ENCODE measurements at regions not wholly inside any gene's neighbourhood (a gene's known extent, or its start where the extent isn't known, plus 50 kb on each side); places are given as distances from the start of the nearest gene placed in this dataset.

DNA sequence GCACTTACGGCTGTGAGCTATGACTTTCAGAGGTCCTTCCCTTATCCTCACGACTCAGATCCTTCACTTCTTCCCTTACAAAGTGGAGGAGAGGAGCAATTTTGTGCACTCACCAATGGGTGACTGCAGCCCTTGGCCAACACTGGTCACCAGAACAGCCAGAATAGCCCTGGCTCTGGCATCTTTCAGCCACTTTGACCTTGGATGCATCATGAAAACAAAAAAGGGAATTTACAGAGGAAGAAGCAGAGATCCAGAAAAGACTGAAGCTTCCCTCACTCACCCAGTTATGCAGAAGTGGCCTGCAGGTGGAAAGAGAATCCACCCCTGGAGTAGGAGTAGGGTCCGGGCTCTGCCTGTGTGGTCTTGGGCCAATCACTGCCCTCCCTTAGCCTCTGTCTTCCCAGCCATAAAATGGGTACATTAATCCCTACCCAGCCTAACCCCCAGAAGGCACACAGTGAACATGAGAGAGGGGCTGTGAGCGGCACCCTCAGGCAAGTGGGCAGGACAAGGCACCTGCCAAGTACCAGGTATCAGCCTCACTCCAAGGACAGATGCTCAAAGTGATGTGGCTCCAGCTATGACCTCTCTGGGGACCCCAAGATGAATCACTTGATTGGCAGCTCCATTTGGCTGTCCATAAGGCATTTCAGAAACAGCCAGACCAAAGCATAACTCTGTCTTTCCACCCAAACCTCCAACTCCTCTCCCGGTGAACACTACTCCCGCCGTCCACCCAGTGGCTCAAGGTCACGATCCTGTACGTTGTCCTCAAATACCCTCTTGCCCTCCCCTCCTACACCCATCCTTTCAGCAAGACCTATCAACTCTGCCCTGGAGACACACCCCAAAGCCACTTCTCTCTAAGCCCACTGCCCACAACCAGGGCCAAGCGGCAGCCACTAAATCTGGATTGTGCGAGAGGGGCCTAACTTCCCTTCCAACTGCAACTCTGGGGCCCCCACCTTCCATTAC, 129.8 kb upstream of the ZMIZ1 start:
- TF ChIP-seq, protein P1, sequence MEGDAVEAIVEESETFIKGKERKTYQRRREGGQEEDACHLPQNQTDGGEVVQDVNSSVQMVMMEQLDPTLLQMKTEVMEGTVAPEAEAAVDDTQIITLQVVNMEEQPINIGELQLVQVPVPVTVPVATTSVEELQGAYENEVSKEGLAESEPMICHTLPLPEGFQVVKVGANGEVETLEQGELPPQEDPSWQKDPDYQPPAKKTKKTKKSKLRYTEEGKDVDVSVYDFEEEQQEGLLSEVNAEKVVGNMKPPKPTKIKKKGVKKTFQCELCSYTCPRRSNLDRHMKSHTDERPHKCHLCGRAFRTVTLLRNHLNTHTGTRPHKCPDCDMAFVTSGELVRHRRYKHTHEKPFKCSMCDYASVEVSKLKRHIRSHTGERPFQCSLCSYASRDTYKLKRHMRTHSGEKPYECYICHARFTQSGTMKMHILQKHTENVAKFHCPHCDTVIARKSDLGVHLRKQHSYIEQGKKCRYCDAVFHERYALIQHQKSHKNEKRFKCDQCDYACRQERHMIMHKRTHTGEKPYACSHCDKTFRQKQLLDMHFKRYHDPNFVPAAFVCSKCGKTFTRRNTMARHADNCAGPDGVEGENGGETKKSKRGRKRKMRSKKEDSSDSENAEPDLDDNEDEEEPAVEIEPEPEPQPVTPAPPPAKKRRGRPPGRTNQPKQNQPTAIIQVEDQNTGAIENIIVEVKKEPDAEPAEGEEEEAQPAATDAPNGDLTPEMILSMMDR (IDR thresholded peaks at IDR 0.05; ENCODE audit: low read depth, low read length, missing control alignments), result no peak
- no peak for DNase-seq (ENCODE audit: low read depth)
- no peak overlapping the region for H3K4me3 ChIP-seq (ENCODE audit: low read depth, low read length)
- in situ Hi-C loops (cut with HindIII; ENCODE audit: low sequenced_read_pairs), result no loop called here

DNA sequence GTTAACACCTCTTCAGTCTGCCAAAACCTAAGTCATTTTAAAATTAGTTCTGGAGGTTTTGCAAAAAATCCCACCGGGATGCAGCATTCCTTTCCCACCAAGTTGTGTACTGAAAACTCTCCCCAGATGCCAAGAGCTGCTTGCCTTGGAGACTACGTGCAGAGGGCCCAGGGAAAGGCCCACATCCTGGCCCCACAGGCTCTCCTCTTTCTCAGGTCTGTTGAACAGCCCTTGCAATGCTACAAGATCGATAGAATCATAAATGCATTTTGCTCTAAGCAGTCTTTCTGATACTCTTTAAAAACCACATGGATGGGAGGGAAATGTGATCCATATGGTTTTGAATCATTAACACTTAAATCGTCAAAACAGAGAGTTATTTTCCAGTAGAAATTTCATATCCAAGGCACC, 126.7 kb upstream of the ZMIZ1 start:
- TF ChIP-seq, protein P1 (IDR thresholded peaks at IDR 0.05; ENCODE audit: low read depth, low read length, missing control alignments), result no peak
- no peak overlapping the region for H3K4me3 ChIP-seq (ENCODE audit: low read depth, low read length)
- peak; percentile 89 for DNase-seq (ENCODE audit: low read depth)
- in situ Hi-C loops (cut with HindIII; ENCODE audit: low sequenced_read_pairs), result no loop called here

GRCh38 chr10:78944723-78945312, 123.9 kb upstream of the ZMIZ1 start:
- H3K4me3 ChIP-seq (ENCODE audit: low read depth, low read length), result no peak overlapping the region
- peak; percentile 99 for DNase-seq (ENCODE audit: low read depth)
- in situ Hi-C loops (cut with HindIII; ENCODE audit: low sequenced_read_pairs), result no loop called here
- TF ChIP-seq, protein P1 (IDR thresholded peaks at IDR 0.05; ENCODE audit: low read depth, low read length, missing control alignments), result no peak

DNA sequence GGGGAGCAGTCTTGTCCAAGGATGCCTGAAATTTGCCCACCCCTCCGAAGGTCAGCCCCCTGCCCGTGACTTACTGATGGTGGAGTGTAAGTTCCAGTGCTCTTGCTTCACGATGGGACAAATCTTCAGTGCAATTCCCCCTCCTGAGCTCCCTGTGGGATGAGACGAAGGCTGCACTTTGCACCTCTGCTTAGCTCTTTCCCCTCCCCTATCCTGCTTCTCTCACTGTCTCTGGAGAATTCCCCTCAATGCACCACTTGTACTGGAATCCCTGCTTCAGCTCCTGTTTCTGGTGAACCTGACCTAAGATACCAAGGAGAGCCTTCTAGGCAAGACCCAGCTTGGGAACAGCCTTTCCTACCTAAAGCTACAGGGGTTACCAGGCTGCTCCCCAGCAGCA, 122.9 kb upstream of the ZMIZ1 start:
- H3K4me3 ChIP-seq (ENCODE audit: low read depth, low read length), result no peak overlapping the region
- in situ Hi-C loops (cut with HindIII; ENCODE audit: low sequenced_read_pairs), result no loop called here
- DNase-seq (ENCODE audit: low read depth), result no peak
- TF ChIP-seq, protein P1 (IDR thresholded peaks at IDR 0.05; ENCODE audit: low read depth, low read length, missing control alignments), result no peak

- in situ Hi-C loops (cut with HindIII; ENCODE audit: low sequenced_read_pairs), result no loop called here
- DNase-seq (ENCODE audit: low read depth), result no peak
- H3K4me3 ChIP-seq (ENCODE audit: low read depth, low read length), result no peak overlapping the region
- TF ChIP-seq, protein P1 (IDR thresholded peaks at IDR 0.05; ENCODE audit: low read depth, low read length, missing control alignments), result no peak
Observed at GRCh38 chr10:78947226-78947625, 121.5 kb upstream of the ZMIZ1 start.

- TF ChIP-seq, protein P1 (IDR thresholded peaks at IDR 0.05; ENCODE audit: low read depth, low read length, missing control alignments), result no peak
- H3K4me3 ChIP-seq (ENCODE audit: low read depth, low read length), result no peak overlapping the region
- in situ Hi-C loops (cut with HindIII; ENCODE audit: low sequenced_read_pairs), result no loop called here
- DNase-seq (ENCODE audit: low read depth), result no peak
Observed at GRCh38 chr10:78947733-78948132, 121.0 kb upstream of the ZMIZ1 start.
